ENCODE measurements at regions not wholly inside any gene's neighbourhood (a gene's known extent, or its start where the extent isn't known, plus 50 kb on each side); places are given as distances from the start of the nearest gene placed in this dataset.

GRCh38 chr17:63120406-63120805 lies 154.4 kb downstream of the TANC2 start:
- Histone ChIP-seq H3K4me1 (ENCODE audit: control insufficient read depth in 1 of 2, insufficient read depth in 2 of 2, low read depth in 1 of 2, low read length in 1 of 2) (peaks cover 15 to 27% of the 10 kb centered on the region in 2 experiments; a peak in 3 of 4 replicates), H3K27me3 (ENCODE audit: insufficient read depth) (no peaks in the 10 kb centered on the region), H3K36me3 (replicated peaks in 1 of 2; ENCODE audit: control insufficient read depth in 1 of 2, insufficient read depth in 2 of 2, low read length in 1 of 2) (peaks cover 0 to 15% of the 10 kb centered on the region in 2 experiments), H3K9me2 (no peaks in the 10 kb centered on the region), H3K4me3 (ENCODE audit: low read depth in 2 of 2, low read length in 1 of 2) (no peak overlapping the region), H3K4me2 (no peak overlapping the region), H3K9me3 (no peaks in the 10 kb centered on the region), H3K9ac (no peak overlapping the region), H3K27ac (ENCODE audit: low read depth in 2 of 2, low read length in 1 of 2) (no peak overlapping the region), H3K79me2 (ENCODE audit: insufficient read depth) (peaks cover 64% of the 10 kb centered on the region), H2AFZ (ENCODE audit: low read depth) (no peak overlapping the region), H3F3A (replicated peaks; ENCODE audit: insufficient read depth) (peaks cover 10% of the 10 kb centered on the region), H4K20me1 (ENCODE audit: insufficient read depth) (0 out of 2 replicates have a peak, but pooled peaks cover 4% of the 10 kb centered on the region)
- POLR2A ChIA-PET: no interaction called here
- WGBS (ENCODE audit: low lambda C conversion rate): 90% methylated on average over 2 of the region's 2 CpGs
- TF ChIP-seq FOSL2 (IDR thresholded peaks at IDR 0.05; ENCODE audit: borderline replicate concordance, low read depth) (peak; percentile 16; the same call in 1 of the 2 replicates), JUND (IDR thresholded peaks at IDR 0.05) (no peak), RCOR1 (IDR thresholded peaks at IDR 0.05; ENCODE audit: low read length) (no peak), EZH2phosphoT487 (IDR thresholded peaks at IDR 0.05; ENCODE audit: borderline replicate concordance, low read depth) (no peak), CHD2 (IDR thresholded peaks at IDR 0.05; ENCODE audit: low read length, partially characterized antibody) (no peak), CTCF (IDR thresholded peaks at IDR 0.05) (no peak)
- CTCF ChIA-PET: interaction anchor here (1.1 kb wide), 1 partner anchor 11 kb away, joined by 8 read pairs; no protein-coding TSS in a partner anchor
- no peak for DNase-seq

GRCh38 chr17:63124536-63124935 lies 158.5 kb downstream of the TANC2 start:
- no peak overlapping the region for H3K27ac ChIP-seq (ENCODE audit: low read depth in 2 of 2, low read length in 1 of 2)
- ChIA-PET POLR2A (no interaction called here), CTCF (no interaction called here)
- TF ChIP-seq FOXM1 (IDR thresholded peaks at IDR 0.05; ENCODE audit: low read depth): no peak
- no peak for TF ChIP-seq GABPA (IDR thresholded peaks at IDR 0.05; ENCODE audit: low read depth)
- no peak for TF ChIP-seq TEAD4 (IDR thresholded peaks at IDR 0.05; ENCODE audit: borderline replicate concordance, insufficient read depth)
- TF ChIP-seq NRF1 (IDR thresholded peaks at IDR 0.05; ENCODE audit: low read depth, low read length): no peak
- no peak for TF ChIP-seq ZBTB33 (IDR thresholded peaks at IDR 0.05; ENCODE audit: borderline replicate concordance, low read depth)
- no peak for TF ChIP-seq SIN3A (IDR thresholded peaks at IDR 0.05; ENCODE audit: borderline replicate concordance, low read depth, low read length)
- no peak for TF ChIP-seq RAD21 (IDR thresholded peaks at IDR 0.05; ENCODE audit: low read length)
- TF ChIP-seq EP300 (IDR thresholded peaks at IDR 0.05; ENCODE audit: borderline replicate concordance in 1 of 2, low read depth in 1 of 2, low read length in 1 of 2): no peak
- TF ChIP-seq RFX5 (IDR thresholded peaks at IDR 0.05; ENCODE audit: low read length): no peak
- TF ChIP-seq YY1 (IDR thresholded peaks at IDR 0.05; ENCODE audit: low read depth): no peak
- no peak for TF ChIP-seq RXRA (IDR thresholded peaks at IDR 0.05; ENCODE audit: borderline replicate concordance, low read depth)
- no peak for TF ChIP-seq IRF3 (IDR thresholded peaks at IDR 0.05; ENCODE audit: low read depth, low read length)
- TF ChIP-seq REST (IDR thresholded peaks at IDR 0.05; ENCODE audit: low read depth, low read length): no peak
- no peak for TF ChIP-seq CHD2 (IDR thresholded peaks at IDR 0.05; ENCODE audit: low read length, partially characterized antibody)
- TF ChIP-seq NFIC (IDR thresholded peaks at IDR 0.05; ENCODE audit: borderline replicate concordance): no peak
- peaks cover 2 to 5% of the 10 kb centered on the region in 2 experiments; a peak in 3 of 4 replicates for H3K4me1 ChIP-seq (ENCODE audit: control insufficient read depth in 1 of 2, insufficient read depth in 2 of 2, low read depth in 1 of 2, low read length in 1 of 2)
- H3K9me2 ChIP-seq: no peaks in the 10 kb centered on the region
- no peaks in the 10 kb centered on the region for H3K9me3 ChIP-seq
- H2AFZ ChIP-seq (ENCODE audit: low read depth): no peak overlapping the region
- peaks cover 78% of the 10 kb centered on the region for H3K79me2 ChIP-seq (ENCODE audit: insufficient read depth)
- H3K9ac ChIP-seq: no peak overlapping the region
- H3K36me3 ChIP-seq (replicated peaks in 1 of 2; ENCODE audit: control insufficient read depth in 1 of 2, insufficient read depth in 2 of 2, low read length in 1 of 2): peaks cover 0 to 14% of the 10 kb centered on the region in 2 experiments
- 96% methylated on average over 7 of the region's 7 CpGs for WGBS (ENCODE audit: low lambda C conversion rate)
- no peak for DNase-seq
- peaks cover 8% of the 10 kb centered on the region; the same call in 1 of the 2 replicates for H4K20me1 ChIP-seq (ENCODE audit: insufficient read depth)
- H3K4me2 ChIP-seq: no peak overlapping the region
- no peak overlapping the region for H3K4me3 ChIP-seq (ENCODE audit: low read depth in 2 of 2, low read length in 1 of 2)
- H3F3A ChIP-seq (replicated peaks; ENCODE audit: insufficient read depth): peaks cover 5% of the 10 kb centered on the region
- H3K27me3 ChIP-seq (ENCODE audit: insufficient read depth): no peaks in the 10 kb centered on the region
